ENCODE measurements at regions not wholly inside any gene's neighbourhood (a gene's known extent, or its start where the extent isn't known, plus 50 kb on each side); places are given as distances from the start of the nearest gene placed in this dataset.

DNA sequence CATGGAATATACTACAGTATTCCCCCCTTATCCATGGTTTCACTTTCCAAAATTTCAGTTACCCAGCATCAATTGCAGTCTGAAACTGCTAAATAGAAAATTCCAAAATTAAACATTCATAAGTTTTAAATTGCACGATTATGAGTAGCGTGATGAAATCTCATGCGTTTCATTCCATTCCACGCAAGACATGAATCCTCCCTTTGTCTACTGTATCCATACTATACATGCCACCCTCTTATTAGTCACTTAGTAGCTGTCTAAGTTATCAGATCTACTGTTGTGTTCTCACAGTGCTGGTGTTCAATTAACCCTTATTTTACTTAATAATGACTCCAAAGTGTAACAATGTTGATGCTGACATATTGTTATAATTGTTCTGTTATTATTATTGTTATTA, 261.2 kb upstream of the NDST4 start (continued):
- TF ChIP-seq, protein P1, sequence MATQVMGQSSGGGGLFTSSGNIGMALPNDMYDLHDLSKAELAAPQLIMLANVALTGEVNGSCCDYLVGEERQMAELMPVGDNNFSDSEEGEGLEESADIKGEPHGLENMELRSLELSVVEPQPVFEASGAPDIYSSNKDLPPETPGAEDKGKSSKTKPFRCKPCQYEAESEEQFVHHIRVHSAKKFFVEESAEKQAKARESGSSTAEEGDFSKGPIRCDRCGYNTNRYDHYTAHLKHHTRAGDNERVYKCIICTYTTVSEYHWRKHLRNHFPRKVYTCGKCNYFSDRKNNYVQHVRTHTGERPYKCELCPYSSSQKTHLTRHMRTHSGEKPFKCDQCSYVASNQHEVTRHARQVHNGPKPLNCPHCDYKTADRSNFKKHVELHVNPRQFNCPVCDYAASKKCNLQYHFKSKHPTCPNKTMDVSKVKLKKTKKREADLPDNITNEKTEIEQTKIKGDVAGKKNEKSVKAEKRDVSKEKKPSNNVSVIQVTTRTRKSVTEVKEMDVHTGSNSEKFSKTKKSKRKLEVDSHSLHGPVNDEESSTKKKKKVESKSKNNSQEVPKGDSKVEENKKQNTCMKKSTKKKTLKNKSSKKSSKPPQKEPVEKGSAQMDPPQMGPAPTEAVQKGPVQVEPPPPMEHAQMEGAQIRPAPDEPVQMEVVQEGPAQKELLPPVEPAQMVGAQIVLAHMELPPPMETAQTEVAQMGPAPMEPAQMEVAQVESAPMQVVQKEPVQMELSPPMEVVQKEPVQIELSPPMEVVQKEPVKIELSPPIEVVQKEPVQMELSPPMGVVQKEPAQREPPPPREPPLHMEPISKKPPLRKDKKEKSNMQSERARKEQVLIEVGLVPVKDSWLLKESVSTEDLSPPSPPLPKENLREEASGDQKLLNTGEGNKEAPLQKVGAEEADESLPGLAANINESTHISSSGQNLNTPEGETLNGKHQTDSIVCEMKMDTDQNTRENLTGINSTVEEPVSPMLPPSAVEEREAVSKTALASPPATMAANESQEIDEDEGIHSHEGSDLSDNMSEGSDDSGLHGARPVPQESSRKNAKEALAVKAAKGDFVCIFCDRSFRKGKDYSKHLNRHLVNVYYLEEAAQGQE (IDR thresholded peaks at IDR 0.05; ENCODE audit: low read depth, low read length): no peak

GRCh38 chr4:115370490-115370889, 257.1 kb upstream of the NDST4 start:
- Histone ChIP-seq H3K9me2 (no peaks in the 10 kb centered on the region), H3F3A (replicated peaks; ENCODE audit: insufficient read depth) (no peaks in the 10 kb centered on the region), H3K36me3 (replicated peaks in 1 of 2; ENCODE audit: control insufficient read depth in 1 of 2, insufficient read depth in 2 of 2, low read length in 1 of 2) (no peaks in the 10 kb centered on the region), H4K20me1 (ENCODE audit: insufficient read depth) (no peaks in the 10 kb centered on the region), H3K4me1 (ENCODE audit: control insufficient read depth in 1 of 2, insufficient read depth in 2 of 2, low read depth in 1 of 2, low read length in 1 of 2) (no peaks in the 10 kb centered on the region), H3K79me2 (ENCODE audit: insufficient read depth) (no peaks in the 10 kb centered on the region), H3K27me3 (ENCODE audit: insufficient read depth) (no peaks in the 10 kb centered on the region), H3K4me2 (no peak overlapping the region), H2AFZ (ENCODE audit: low read depth) (no peak overlapping the region), H3K9ac (no peak overlapping the region), H3K4me3 (ENCODE audit: low read depth in 2 of 2, low read length in 1 of 2) (no peak overlapping the region), H3K9me3 (no peaks in the 10 kb centered on the region), H3K27ac (ENCODE audit: low read depth in 2 of 2, low read length in 1 of 2) (no peak overlapping the region)
- no peak for DNase-seq
- ChIA-PET POLR2A (no interaction called here), CTCF (no interaction called here)
- TF ChIP-seq POLR2AphosphoS5 (IDR thresholded peaks at IDR 0.05; ENCODE audit: low read depth, low read length) (no peak), TEAD4 (IDR thresholded peaks at IDR 0.05; ENCODE audit: borderline replicate concordance, insufficient read depth) (no peak), ELF1 (IDR thresholded peaks at IDR 0.05) (no peak), SMC3 (IDR thresholded peaks at IDR 0.05; ENCODE audit: low read depth, low read length) (no peak), EZH2phosphoT487 (IDR thresholded peaks at IDR 0.05; ENCODE audit: borderline replicate concordance, low read depth) (no peak), USF1 (IDR thresholded peaks at IDR 0.05; ENCODE audit: borderline replicate concordance, low read depth) (no peak), NRF1 (IDR thresholded peaks at IDR 0.05; ENCODE audit: low read depth, low read length) (no peak), RAD21 (IDR thresholded peaks at IDR 0.05; ENCODE audit: low read length) (no peak)
- TF ChIP-seq, protein P2, sequence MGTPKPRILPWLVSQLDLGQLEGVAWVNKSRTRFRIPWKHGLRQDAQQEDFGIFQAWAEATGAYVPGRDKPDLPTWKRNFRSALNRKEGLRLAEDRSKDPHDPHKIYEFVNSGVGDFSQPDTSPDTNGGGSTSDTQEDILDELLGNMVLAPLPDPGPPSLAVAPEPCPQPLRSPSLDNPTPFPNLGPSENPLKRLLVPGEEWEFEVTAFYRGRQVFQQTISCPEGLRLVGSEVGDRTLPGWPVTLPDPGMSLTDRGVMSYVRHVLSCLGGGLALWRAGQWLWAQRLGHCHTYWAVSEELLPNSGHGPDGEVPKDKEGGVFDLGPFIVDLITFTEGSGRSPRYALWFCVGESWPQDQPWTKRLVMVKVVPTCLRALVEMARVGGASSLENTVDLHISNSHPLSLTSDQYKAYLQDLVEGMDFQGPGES (IDR thresholded peaks at IDR 0.05; ENCODE audit: low read depth, low read length): no peak
- TF ChIP-seq, protein P1 (IDR thresholded peaks at IDR 0.05; ENCODE audit: low read depth, low read length): no peak
- 18% methylated on average over 3 of the region's 3 CpGs for WGBS (ENCODE audit: low lambda C conversion rate)
